LNCaP clone FGC (cell line): ENCODE measurements at regions not wholly inside any gene's neighbourhood (a gene's known extent, or its start where the extent isn't known, plus 50 kb on each side); places are given as distances from the start of the nearest gene placed in this dataset.
"Not testable (repeated sequence)": the region's sequence is repeated elsewhere in the genome, so short reads cannot be mapped to it uniquely, and the experiment has no call there.

Source experiments
- DNase-seq: peaks from one replicate; pipeline ENCODE4 v3.0.0-alpha.2; 2011; ENCODE audit warnings: low read depth
- H3K4me3 ChIP-seq: 2 replicates; pipeline ENCODE4 v1.5.1; 2011; ENCODE audit warnings: mild to moderate bottlenecking, low read depth, low read length, control low read depth
- TF ChIP-seq, protein P1 (sequence below): IDR thresholded peaks from 2 replicates; pipeline ENCODE4 v1.5.1; 2012; ENCODE audit warnings: mild to moderate bottlenecking; ENCODE audit not compliant: control insufficient read depth, insufficient read depth; ENCODE audit errors: extremely low read depth

DNA sequence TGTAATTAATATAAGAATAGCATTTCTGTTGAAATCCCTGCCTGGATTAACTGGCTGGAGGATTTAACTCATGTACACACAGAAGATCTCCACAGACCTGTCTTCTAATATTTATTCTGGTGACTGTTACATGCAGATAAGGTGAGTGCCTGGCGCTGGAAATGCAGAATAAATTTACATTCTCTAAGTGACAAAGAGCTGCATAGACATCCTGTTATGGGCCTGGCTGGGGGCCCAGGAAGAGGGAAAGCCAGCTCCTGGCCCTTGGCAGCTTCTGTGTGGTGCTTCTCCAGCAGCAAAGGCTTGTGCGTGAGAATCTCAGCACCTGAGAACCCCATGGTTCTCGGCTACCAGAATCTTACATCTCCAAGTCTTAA lies 446.6 kb downstream of the PTPRU start:
- TF ChIP-seq, protein P1, sequence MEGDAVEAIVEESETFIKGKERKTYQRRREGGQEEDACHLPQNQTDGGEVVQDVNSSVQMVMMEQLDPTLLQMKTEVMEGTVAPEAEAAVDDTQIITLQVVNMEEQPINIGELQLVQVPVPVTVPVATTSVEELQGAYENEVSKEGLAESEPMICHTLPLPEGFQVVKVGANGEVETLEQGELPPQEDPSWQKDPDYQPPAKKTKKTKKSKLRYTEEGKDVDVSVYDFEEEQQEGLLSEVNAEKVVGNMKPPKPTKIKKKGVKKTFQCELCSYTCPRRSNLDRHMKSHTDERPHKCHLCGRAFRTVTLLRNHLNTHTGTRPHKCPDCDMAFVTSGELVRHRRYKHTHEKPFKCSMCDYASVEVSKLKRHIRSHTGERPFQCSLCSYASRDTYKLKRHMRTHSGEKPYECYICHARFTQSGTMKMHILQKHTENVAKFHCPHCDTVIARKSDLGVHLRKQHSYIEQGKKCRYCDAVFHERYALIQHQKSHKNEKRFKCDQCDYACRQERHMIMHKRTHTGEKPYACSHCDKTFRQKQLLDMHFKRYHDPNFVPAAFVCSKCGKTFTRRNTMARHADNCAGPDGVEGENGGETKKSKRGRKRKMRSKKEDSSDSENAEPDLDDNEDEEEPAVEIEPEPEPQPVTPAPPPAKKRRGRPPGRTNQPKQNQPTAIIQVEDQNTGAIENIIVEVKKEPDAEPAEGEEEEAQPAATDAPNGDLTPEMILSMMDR: no peak
- H3K4me3 ChIP-seq: no peak overlapping the region
- DNase-seq: peak; percentile 95

DNA sequence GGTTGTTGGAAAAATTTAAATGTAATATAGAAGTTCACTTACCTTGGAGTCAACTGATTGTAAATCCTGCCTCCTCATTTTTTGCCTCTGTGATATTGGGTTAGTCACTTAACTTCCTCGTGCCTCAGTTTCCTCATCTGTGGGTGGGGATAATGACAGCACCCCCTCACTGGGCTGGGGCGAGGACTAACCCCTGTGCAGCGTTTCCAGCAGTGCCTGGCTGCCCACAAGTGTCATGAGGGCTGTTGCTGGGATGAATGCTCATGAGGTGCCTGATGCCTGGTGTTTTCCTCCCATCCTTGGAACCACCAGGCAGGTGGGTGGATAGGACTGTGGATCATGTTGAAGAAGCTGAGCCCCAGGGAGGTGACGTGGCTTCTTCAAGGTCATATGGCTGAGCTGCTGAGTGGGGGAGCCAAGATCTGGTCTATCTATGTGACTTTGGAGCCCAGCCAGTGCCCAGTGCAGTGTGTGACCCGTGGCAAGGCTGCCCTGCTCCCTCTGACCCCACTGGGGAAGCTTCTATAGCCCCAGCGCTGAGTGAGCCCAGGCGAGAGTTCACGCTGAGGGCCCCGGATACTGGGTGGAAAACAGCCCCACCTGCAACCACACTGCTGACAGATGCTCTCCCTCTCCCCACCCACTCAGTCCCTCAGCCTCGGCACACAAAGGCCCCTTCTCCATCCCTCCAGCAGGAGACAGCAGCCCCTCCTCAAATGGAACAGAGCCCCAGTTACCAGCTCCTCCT lies 446.0 kb downstream of the PTPRU start:
- TF ChIP-seq, protein P1: no peak
- DNase-seq: no peak
- H3K4me3 ChIP-seq: no peak overlapping the region

DNA sequence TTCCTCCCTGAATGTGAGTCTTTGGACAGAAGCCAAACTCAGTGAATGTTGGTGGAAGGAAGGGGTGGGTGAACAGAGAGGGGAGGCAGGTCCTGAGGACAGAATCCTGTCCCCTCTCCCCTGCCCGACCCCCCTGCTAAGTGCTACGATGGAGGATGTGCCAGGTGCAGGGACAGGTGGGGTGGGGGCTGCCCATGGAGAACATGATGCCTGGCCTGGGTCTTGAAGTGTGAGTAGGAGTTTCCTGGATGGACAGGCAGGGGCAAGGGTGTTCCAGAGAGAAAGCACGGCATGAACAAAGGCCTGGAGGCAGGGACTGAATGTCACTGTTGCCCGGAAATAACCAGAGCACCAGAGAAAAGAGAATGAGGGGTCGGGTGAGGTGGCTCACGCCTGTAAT lies 445.1 kb downstream of the PTPRU start:
- DNase-seq, H3K4me3 ChIP-seq: not testable (repeated sequence)

GRCh38 chr1:29679828-29680558 lies 443.7 kb downstream of the PTPRU start:
- H3K4me3 ChIP-seq: no peak overlapping the region
- DNase-seq: no peak
- TF ChIP-seq, protein P1: no peak

- H3K4me3 ChIP-seq: no peak overlapping the region
- no peak for DNase-seq
- TF ChIP-seq, protein P1: no peak
Observed at GRCh38 chr1:29679316-29679715, 443.0 kb downstream of the PTPRU start.

DNA sequence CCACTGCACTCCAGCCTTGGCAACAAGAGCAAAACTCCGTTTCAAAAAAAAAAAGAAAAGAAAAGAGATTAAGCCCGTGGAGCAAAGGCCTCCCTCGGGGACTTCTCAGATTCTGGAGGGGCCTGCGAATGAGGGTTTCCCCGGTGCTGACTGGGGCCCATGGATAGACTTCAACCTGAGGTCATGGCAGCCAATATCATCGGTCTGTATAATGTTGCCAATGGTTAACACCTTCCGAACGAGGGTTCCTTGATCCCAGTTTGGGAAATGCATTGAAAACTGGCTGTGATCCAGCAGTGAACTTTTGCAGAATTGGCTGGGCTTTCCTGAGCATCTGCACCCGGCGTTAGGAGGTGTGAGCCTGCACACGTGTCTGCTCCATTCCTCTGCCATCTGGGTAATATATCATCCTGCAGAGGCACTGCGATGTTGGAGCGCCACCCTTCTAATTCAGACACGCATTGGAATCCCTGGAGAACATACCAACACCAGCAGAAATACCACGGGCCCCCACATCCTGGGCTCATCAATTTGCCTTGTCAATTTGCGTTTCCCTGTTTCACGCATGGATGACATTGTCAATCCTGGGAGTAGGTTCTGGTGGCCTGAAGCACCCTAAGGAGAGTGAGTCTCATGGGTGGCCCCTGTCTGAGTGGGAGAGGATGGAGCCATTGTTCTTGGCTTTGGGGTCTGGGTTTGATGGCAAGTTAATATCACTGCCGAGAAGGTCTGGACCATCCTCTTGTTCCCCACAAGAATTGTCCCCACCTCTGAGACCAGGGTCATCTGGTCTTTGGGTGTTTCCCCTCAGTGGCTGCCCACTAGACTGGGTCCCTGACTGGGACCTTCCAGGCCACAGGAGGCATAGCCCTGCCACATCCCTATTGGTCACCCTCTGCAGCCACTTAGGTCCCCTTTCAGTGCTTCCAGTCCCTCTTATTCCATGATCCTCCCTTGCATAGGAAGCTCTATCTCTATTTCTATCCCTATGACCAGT lies 441.0 kb downstream of the PTPRU start:
- DNase-seq: no peak
- TF ChIP-seq, protein P1: no peak
- H3K4me3 ChIP-seq: no peak overlapping the region

- no peak overlapping the region for H3K4me3 ChIP-seq
- DNase-seq: no peak
- TF ChIP-seq, protein P1: no peak
Observed at GRCh38 chr1:29676496-29676895, 440.2 kb downstream of the PTPRU start.
